NCI-H82 (cell line): ENCODE measurements at regions not wholly inside any gene's neighbourhood (a gene's known extent, or its start where the extent isn't known, plus 50 kb on each side); places are given as distances from the start of the nearest gene placed in this dataset.
A peak's percentile ranks its signal among the peaks of the same experiment; 100 is the strongest.

Experiments used
- DNase-seq: peaks from one replicate; lab custom pipeline; 2025; lab: John Stamatoyannopoulos, UW

DNA sequence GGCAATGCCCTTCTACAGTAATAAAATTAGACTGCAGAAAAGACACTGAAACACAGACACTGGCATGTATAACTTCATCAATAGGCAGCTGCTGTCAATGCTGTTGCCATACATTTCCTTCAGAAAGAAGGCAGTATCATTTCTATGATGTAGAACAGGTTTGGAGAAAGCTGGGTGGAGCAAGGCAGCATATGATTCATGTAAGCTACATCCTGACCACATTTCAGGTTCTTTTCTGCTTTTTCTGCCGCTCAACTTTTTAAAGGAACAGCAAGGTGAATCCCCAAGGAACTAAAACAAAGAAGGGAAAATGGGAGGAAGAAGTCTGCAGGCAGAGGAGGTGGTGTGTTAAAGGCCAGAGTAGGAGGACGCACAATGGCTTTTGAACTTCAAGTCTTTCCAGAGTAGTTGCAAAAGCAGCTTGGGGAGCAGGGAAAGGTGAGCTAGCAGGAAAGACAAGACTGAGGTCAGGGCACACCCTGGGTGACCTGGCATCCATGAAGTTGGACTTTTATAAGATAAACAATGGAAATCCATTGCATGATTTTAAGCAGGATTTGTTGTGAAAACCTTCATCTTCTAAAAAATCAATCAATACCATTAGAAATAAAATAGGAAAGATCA, 142.1 kb downstream of the MED10 start:
- no peak for DNase-seq

DNA sequence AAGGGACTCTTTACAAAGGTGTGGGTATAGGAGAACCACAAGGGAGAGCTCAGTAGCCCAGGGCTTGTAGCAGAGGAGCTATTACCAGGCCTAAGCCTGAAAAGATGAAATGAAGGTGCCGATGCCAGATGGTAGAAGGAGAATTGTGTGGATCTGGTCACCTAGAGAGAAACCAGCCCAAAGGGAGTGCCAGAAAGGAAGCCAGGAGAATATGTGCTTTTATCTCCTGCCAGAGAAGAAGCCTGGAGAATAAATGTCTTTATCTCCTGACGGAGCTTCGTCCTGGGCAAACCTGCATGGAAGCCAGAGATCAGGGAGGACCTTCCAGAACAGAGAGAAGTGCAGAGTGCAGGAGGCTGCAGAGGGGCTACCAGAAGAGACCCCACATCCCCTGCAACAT, 142.6 kb downstream of the MED10 start:
- DNase-seq, result no peak

DNA sequence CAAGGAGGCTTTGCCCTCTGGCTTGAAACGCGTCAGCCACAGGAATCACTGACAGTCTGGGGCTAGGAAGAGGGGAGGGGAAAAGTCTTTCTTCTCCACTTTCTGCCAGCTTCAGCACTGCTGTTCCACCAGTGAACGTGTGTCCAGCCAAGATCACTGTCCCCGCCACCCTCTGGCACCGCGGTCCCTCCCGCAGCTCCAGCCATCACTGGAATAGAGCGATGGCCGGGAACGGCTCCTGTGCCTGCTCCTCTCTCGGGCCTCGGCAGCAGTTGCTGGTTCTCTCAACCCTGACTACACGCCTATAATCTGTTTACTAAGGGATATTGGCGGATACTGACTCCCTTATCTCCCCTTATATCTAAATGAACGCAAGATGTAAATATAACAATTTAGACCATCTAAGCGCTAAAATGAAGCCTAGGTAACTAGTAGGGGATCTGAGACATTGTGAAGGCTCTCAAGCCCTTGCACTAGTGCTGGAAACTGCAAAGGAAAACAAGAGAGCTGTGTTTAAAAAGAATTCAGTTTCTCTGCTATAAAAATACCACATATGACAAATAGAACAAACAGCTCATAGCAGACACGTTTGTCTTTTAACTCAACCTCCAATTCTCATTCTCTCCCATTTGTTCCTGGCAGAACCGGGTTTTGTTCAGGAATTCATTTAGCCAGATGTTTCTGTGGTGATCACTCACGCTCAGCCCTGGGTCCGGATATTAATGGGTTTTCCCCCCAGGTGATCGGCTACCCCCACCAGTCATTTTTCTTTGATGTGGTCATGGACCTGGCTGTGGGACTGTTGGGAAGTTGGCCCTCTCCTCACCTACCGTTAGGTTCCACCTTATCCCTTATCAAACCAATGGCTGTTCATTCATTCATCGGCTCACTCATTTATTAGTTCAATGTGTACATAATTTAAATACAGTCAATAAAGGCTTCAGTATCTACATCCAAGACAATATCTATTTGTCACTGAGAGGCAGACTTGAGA, 149.8 kb downstream of the MED10 start:
- peak; percentile 2 for DNase-seq

GRCh38 chr5:6225121-6225607, 153.2 kb downstream of the MED10 start:
- no peak for DNase-seq

GRCh38 chr5:6224406-6224805, 153.9 kb downstream of the MED10 start:
- DNase-seq, result no peak

GRCh38 chr5:6222899-6223298, 155.4 kb downstream of the MED10 start:
- no peak for DNase-seq

DNA sequence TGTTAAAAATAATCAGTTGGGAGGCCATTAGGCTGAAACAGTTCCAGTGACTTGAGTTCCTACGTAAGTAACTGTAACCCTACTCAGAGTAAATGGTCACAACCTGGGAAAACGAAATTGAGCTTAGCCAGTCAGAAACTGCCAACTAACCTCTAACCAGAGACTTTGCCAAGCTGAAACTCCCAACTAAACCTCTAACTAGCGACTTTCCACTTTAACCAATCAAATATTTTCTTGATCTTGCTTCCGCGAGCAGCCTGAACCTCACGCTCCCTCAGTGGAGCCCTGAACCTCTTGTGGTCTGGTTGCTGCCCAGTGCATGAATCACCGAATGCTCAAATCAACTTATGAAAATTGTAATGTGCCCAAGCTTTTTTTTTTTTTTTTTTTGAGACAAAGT, 156.2 kb downstream of the MED10 start:
- DNase-seq, result no peak

- no peak for DNase-seq
Measured at GRCh38 chr5:6221141-6221626, 157.2 kb downstream of the MED10 start.

GRCh38 chr5:6220346-6221088, 157.8 kb downstream of the MED10 start:
- DNase-seq, result peak; percentile 2

GRCh38 chr5:6218517-6218916, 159.8 kb downstream of the MED10 start:
- no peak for DNase-seq

GRCh38 chr5:6218116-6218515, 160.2 kb downstream of the MED10 start:
- no peak for DNase-seq

- no peak for DNase-seq
Measured at GRCh38 chr5:6216471-6217075, 161.8 kb downstream of the MED10 start.

DNA sequence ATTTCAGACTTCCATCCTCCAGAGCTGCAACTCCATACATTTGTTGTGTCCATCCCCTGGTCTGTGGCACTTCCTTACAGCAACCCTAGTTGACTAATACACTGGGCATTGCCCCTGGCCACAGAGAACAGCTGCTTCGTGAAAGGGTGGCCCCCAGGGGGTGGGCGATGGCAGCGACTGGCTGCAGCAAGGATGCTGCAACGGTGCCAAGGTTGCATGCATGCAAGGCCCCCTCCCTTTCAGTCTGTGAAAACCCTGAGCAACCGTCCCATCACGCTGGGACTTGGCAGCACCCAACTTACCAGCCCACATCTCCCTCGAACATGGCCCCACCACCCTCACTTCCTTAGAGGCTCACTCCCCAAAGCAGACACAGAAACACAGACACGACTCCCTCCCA, 162.5 kb downstream of the MED10 start:
- DNase-seq, result no peak

DNA sequence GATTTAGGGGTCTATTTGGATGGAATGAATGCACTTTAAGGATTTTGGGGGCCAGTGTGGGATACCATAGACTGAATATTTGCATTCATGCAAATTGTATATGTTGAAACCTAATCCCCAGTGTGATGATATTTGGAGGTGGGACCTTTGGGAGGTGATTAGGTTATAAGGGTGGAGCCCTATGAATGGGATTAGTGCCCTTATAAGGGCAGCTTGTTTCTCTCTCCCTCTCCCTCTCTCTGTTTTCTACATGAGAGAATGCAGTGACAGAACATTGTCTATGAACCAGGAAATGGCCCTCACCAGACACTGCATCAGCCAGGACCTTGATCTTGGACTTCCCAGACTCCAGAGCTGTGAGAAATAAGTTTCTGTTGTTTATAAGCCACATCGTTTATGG, 166.1 kb downstream of the MED10 start:
- no peak for DNase-seq

- DNase-seq, result no peak
Measured at GRCh38 chr5:6206501-6206900, 171.8 kb downstream of the MED10 start.

DNA sequence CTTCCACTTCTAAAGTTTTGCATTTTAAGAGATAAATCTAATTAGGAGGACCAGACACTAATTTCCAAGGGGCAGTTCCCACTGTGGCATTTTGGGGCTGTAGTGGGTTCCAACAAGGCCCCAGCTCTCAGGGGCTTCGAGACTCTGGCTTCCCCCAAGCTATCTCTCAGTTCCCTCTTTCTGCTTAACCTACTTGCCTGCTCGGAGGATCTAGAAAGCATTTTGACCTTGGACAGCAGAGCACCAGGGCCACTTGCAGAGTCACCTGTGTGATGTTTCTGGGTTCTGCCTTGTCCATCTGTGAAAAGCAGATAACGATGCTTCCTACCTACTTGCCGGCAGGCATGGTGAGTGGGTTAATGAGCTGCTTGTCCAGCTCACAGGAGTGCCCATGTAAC, 175.4 kb downstream of the MED10 start:
- DNase-seq, result no peak

DNA sequence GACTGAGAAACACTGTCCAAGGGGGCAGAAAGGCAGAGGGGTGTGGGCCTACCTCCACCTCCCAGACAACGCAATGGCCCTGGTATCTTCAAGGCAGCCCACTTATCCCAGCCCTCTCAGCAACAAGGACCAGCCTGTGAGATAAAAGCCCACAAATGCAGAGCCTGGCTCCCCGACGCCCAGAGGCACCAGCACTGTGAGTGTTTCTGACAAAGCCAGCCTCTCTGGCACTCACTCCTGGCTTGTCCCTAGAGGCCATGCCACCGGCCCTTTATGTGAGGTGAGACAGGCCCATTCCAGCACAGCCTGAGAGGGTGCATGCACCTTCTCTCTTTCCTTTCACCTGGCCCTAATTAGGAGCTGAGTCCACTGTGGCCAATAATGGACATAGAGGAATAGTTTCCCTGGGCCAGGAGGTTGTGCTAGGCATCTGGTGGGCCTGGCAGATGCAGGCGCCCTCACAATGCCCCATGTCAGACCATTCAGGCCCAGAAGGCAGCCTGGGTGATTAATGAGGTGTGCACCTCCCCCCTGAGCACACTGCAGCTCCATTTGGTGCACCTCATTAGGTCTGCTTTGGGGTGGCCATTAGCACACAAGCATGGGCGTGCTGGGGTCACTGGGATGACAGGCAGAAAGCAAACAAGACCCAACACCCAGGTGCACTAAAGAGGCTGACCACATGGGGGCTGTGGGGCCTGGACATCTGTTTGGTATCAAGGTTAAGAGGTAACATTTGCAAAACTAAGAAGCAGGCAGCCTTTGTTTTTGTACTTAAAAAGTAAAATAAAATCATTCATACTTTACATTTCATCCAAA, 176.0 kb downstream of the MED10 start:
- DNase-seq, result peak; percentile 19

GRCh38 chr5:6201631-6202030, 176.7 kb downstream of the MED10 start:
- no peak for DNase-seq

DNA sequence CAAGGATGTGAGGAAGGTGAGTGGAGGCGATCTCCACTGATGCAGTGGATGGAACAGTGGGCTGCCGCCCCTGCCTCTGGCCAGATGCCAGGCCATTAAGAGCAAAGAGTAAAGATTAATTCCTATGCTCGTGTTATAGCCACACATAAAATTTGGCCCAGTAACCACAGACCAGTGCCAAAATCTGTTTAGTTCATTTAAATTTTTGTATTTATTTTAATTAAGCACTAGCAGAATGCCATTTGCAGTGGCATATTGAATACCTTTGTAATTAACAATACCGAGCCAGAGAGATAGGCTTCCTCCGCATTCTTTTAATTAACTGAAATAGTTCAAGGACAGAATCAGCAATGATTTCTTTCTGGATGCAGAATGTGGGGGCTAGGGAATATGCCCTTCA, 179.8 kb downstream of the MED10 start:
- no peak for DNase-seq

- DNase-seq, result no peak
Measured at GRCh38 chr5:6197427-6197826, 180.9 kb downstream of the MED10 start.
